Nephron (organoid): ENCODE measurements at regions not wholly inside any gene's neighbourhood (a gene's known extent, or its start where the extent isn't known, plus 50 kb on each side); places are given as distances from the start of the nearest gene placed in this dataset.

ENCODE experiments used
- H3K27ac Mint-ChIP-seq, 3 experiments: 2 replicates each; pipeline ENCODE4 v1.8.0; 2020; ENCODE audit warnings: mixed read lengths in 3 of 3, mild to moderate bottlenecking in 2 of 3, moderate library complexity in 1 of 3
- H3K27me3 Mint-ChIP-seq: 2 replicates; pipeline ENCODE4 v1.8.0; 2021; ENCODE audit warnings: low read depth, mild to moderate bottlenecking, moderate library complexity, mixed read lengths
- H3K36me3 Mint-ChIP-seq: 2 replicates; pipeline ENCODE4 v1.8.0; 2020; ENCODE audit warnings: low read depth, mixed read lengths
- H3K4me1 Mint-ChIP-seq: 2 replicates; pipeline ENCODE4 v1.8.0; 2020; ENCODE audit warnings: mixed read lengths
- H3K4me3 Mint-ChIP-seq, 3 experiments: 2 replicates each; pipeline ENCODE4 v1.8.0; 2020; ENCODE audit warnings: mild to moderate bottlenecking in 3 of 3, mixed read lengths in 3 of 3, moderate library complexity in 2 of 3
- H3K9me3 Mint-ChIP-seq: 2 replicates; pipeline ENCODE4 v1.8.0; 2020; ENCODE audit warnings: mixed read lengths
- TF ChIP-seq, protein P1 (sequence below), 3 experiments: fragments of 200-600 bp; sonication (generic); IDR thresholded peaks; one replicate each; pipeline ENCODE4 v1.5.0; 2021; ENCODE audit warnings: antibody characterized with exemption in 3 of 3; ENCODE audit not compliant: unreplicated experiment in 3 of 3

DNA sequence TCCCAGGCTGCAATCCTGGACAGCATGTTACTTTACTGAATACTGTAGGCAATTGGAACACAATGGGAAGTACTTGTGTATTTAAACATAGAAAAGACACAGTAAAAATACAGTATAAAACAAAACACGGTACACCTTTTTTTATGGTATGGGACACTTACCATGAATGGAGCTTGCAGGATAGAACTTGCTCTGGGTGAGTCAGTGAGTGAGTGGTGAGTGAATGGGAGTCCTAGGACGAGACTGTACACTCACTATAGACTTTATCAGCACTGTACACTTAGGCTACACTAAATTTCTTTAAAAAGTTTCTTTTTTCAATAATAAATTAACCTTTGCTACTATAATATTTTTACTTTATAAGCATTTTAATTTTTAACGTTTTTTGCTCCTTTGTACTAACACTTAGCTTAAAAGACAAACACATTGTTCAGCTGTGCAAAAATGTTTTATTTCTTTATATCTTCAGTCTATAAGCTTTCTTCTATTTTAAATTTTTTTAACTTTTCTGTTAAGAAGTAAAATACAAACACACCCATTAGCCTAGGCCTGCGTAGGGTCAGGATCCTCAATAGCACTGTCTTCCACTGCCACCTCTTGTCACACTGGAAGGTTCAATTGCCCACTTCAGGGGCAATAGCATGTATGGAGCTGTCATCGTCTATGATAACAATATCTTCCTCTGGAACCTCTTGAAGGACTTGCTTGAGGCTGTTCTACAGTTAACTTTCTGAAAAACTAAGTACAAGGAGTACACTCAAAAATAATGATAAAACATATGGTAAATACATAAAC, 293.5 kb upstream of the FSTL5 start:
- Mint-ChIP-seq H3K4me3 (no peak overlapping the region), H3K4me1 (no peaks in the 10 kb centered on the region), H3K9me3 (no peaks in the 10 kb centered on the region), H3K36me3 (no peaks in the 10 kb centered on the region), H3K27ac (no peak overlapping the region), H3K27me3 (no peaks in the 10 kb centered on the region)
- TF ChIP-seq, protein P1, sequence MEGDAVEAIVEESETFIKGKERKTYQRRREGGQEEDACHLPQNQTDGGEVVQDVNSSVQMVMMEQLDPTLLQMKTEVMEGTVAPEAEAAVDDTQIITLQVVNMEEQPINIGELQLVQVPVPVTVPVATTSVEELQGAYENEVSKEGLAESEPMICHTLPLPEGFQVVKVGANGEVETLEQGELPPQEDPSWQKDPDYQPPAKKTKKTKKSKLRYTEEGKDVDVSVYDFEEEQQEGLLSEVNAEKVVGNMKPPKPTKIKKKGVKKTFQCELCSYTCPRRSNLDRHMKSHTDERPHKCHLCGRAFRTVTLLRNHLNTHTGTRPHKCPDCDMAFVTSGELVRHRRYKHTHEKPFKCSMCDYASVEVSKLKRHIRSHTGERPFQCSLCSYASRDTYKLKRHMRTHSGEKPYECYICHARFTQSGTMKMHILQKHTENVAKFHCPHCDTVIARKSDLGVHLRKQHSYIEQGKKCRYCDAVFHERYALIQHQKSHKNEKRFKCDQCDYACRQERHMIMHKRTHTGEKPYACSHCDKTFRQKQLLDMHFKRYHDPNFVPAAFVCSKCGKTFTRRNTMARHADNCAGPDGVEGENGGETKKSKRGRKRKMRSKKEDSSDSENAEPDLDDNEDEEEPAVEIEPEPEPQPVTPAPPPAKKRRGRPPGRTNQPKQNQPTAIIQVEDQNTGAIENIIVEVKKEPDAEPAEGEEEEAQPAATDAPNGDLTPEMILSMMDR (IDR thresholded peaks at IDR 0.05; ENCODE audit: unreplicated experiment in 3 of 3) = no peak

DNA sequence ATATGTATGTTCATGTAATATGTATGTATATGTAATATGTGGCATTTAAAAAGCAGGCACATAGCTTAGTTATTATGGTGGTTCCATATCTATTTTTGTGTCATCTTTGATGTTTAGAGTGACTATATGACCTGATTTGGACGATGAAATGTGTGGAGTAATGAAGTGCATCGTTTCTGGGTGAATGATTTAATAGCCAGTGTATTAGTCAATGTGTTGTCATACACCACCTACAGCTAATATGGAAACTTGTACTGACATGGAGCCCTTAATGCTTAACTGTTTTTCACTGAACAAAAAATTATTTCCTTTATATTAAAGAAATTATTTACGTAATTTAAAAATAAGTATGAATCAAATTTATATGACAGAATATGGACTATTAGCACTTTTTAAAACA, 292.3 kb upstream of the FSTL5 start:
- H3K36me3 Mint-ChIP-seq = no peaks in the 10 kb centered on the region
- H3K27me3 Mint-ChIP-seq = no peaks in the 10 kb centered on the region
- no peaks in the 10 kb centered on the region for H3K4me1 Mint-ChIP-seq
- TF ChIP-seq, protein P1 (IDR thresholded peaks at IDR 0.05; ENCODE audit: unreplicated experiment in 3 of 3) = no peak
- no peak overlapping the region for H3K4me3 Mint-ChIP-seq
- H3K9me3 Mint-ChIP-seq = no peaks in the 10 kb centered on the region
- H3K27ac Mint-ChIP-seq = no peak overlapping the region

DNA sequence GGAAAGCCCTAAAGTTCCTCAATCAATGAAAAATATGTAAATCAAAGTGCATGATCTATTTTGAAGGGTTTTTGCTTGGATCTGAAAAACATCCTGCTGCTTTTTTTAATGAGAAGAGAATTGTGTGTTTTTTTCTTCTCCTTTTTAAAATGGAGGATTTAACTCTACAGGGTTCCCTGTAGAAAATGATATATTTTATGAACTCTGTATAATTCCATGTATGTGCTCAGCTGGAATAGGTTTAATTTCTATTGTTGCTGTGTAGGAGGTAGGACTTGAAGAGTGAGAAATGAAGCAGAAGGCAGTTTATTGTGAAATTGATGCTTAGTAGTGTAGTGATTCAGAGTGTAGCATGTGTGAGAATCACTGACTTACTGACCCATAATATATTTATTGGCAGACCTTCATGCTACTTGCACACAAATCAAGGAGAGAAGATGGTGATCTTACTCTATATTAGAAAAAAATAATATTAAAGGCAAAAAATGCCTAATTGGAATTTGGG, 286.8 kb upstream of the FSTL5 start:
- H3K4me1 Mint-ChIP-seq = no peaks in the 10 kb centered on the region
- H3K27ac Mint-ChIP-seq = no peak overlapping the region
- no peak overlapping the region for H3K4me3 Mint-ChIP-seq
- no peaks in the 10 kb centered on the region for H3K36me3 Mint-ChIP-seq
- peaks cover 4% of the 10 kb centered on the region for H3K27me3 Mint-ChIP-seq
- no peaks in the 10 kb centered on the region for H3K9me3 Mint-ChIP-seq
- TF ChIP-seq, protein P1 (IDR thresholded peaks at IDR 0.05; ENCODE audit: unreplicated experiment in 3 of 3) = no peak

DNA sequence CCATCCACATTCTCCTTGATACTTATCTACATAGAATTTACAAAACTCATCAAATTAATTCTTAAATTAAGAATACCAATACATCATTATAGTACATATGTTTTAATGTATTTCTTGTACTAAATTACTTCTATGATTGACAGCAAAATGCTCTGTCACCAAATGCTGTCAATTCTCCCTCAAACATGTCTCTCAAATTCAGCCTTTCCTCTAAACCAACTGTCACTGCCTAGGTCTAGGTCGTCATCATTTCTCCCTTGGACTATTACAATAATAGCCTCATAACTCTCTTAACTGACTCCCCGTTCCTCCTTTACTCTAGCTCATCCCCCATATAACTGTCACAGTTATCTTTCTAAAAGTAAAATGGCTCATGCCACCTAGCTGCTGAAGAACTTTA, 279.7 kb upstream of the FSTL5 start:
- no peaks in the 10 kb centered on the region for H3K4me1 Mint-ChIP-seq
- H3K27me3 Mint-ChIP-seq = peaks cover 8% of the 10 kb centered on the region
- no peaks in the 10 kb centered on the region for H3K36me3 Mint-ChIP-seq
- H3K4me3 Mint-ChIP-seq = no peak overlapping the region
- TF ChIP-seq, protein P1 (IDR thresholded peaks at IDR 0.05; ENCODE audit: unreplicated experiment in 3 of 3) = no peak
- no peak overlapping the region for H3K27ac Mint-ChIP-seq
- no peaks in the 10 kb centered on the region for H3K9me3 Mint-ChIP-seq

DNA sequence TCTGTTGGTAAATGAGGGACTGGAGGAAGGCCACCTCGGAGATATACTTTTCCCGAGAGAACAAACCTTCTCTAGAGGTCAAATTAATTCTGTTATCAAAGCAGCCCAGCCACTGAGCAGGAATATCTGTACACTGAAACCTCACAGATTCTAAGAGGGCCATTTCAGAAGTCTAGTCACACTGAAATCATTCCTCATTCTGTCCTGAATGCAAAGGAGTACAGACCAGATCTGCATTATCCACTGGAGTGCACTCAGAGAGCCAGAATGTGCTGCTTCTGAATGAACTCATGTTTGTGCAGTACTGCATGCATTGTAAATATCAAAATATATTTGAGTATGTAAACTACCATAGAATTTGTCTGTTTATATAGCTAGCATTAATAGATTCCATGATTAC, 278.3 kb upstream of the FSTL5 start:
- peaks cover 7% of the 10 kb centered on the region for H3K27me3 Mint-ChIP-seq
- H3K36me3 Mint-ChIP-seq = no peaks in the 10 kb centered on the region
- TF ChIP-seq, protein P1 (IDR thresholded peaks at IDR 0.05; ENCODE audit: unreplicated experiment in 3 of 3) = no peak
- no peak overlapping the region for H3K27ac Mint-ChIP-seq
- no peak overlapping the region for H3K4me3 Mint-ChIP-seq
- H3K4me1 Mint-ChIP-seq = no peaks in the 10 kb centered on the region
- no peaks in the 10 kb centered on the region for H3K9me3 Mint-ChIP-seq

DNA sequence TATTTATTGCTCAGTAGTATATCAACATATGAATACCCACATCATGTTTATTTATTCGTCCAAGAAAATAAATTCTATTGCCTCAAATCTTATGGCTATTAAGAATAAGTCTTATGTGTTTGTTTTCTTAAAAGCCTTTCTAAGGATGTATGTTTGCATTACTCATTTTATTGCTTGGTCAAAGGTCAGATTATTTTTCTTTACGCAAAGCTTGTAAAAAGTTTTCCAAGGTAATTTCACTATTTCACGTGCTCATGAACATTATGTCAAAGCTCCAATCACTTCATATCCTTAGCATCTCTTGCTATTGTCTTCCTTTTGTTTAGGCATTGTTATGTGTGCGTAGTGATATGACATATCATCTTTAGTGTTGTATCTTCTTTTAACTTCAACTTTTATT, 258.5 kb upstream of the FSTL5 start:
- Mint-ChIP-seq H3K27me3 (no peaks in the 10 kb centered on the region), H3K27ac (no peak overlapping the region), H3K4me3 (no peak overlapping the region), H3K36me3 (no peaks in the 10 kb centered on the region), H3K4me1 (no peaks in the 10 kb centered on the region), H3K9me3 (peaks cover 3% of the 10 kb centered on the region)
- TF ChIP-seq, protein P1 (IDR thresholded peaks at IDR 0.05; ENCODE audit: unreplicated experiment in 3 of 3) = no peak
